CD4-positive, alpha-beta T cell treated with Interleukin-4 for 4 hours (primary cell): ENCODE measurements at regions not wholly inside any gene's neighbourhood (a gene's known extent, or its start where the extent isn't known, plus 50 kb on each side); places are given as distances from the start of the nearest gene placed in this dataset.

ENCODE experiments used
- DNase-seq: peaks from one replicate; pipeline ENCODE4 v3.0.0-alpha.2; 2020

DNA sequence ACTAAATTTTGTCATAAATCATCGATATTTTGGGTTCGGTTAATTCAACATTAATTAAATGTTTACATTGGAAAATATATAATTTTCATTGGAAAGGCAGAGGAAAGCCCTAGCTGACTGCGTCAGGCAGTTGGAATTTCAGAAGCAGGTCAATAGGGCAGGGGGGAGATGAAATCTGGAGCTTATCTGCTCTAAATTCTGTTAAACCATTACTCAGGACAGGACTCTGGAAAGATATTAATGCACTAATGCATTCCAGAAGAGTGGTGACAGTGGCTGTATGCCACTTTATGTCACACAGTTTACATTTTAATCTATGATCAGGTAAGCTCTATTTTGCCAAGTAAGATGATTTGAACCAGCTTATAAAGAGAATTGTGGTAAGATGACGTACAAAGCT lies 153.0 kb upstream of the B3GALT2 start:
- DNase-seq = no peak

- no peak for DNase-seq
Measured at GRCh38 chr1:193338194-193338593, 151.8 kb upstream of the B3GALT2 start.

DNA sequence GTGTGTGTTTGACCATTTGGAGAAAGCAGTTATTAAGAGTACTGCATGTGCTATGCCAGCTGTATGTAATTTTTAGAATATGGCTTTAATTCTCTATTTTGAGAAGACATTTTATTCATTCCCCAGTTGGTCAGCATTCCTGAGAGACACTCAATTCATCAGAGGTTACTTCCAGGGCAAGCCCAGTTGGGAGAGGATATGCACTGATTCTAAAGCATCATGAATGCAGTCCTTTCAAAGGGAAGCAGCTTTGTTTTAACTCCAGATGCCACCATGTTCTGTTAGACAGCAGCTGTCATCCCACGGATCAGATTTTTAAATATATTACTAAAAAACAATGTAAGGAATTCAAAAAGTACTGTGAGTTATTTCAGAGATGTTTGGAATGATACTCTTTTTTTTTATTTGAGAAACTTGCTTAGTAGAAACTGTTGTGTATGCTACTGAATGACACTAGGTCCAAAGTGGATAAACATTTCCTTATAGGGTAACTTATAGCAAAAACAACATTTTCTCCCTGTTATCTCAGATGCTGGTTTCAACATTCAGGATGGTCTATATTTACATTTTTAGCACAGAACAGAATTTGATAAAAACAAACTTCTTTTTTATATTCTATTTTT lies 149.5 kb upstream of the B3GALT2 start:
- no peak for DNase-seq

- no peak for DNase-seq
Measured at GRCh38 chr1:193333166-193333565, 146.8 kb upstream of the B3GALT2 start.

GRCh38 chr1:193326296-193326695 lies 139.9 kb upstream of the B3GALT2 start:
- DNase-seq = no peak

- no peak for DNase-seq
Measured at GRCh38 chr1:193325771-193326170, 139.4 kb upstream of the B3GALT2 start.

DNA sequence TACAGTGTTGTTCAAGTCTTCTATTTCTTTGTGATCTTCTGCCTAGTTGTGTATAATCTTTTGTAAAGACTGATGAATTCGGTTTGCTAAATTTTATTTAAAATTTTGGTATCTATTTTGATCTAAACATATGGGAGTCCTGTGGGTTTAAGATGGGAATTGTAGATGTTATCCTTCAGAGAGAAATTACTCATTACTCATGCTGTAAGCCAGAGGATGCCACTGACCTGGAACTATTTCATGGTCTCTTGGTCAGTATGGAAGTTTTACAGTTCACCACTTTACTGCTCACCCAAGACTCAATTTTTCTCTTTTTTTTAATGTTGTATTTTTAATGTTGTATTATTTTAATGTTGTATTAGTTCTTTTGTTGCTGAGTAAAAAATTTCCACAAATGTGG lies 138.6 kb upstream of the B3GALT2 start:
- DNase-seq = no peak

- DNase-seq = no peak
Measured at GRCh38 chr1:193322211-193322610, 135.8 kb upstream of the B3GALT2 start.

GRCh38 chr1:193321242-193321840 lies 134.9 kb upstream of the B3GALT2 start:
- no peak for DNase-seq

DNA sequence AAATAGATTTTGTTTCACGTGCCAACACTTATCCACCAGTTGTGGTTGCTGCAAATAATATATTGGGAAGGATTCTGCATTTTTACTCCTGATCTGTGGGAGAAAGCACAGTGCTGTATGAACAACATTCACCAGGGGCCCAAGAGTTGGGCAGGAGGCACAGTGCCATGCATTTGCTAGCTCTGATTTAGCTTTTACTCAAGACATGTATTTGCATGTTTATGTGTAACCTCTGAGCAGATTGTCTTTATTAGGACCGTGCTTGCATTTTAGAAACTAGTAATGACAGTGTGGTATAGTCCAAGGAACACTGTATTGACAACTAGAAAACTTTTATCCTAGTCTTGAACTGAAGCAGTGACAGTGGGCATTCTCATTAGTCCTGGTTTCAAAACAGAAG lies 133.9 kb upstream of the B3GALT2 start:
- no peak for DNase-seq

- no peak for DNase-seq
Measured at GRCh38 chr1:193318347-193318746, 131.9 kb upstream of the B3GALT2 start.

DNA sequence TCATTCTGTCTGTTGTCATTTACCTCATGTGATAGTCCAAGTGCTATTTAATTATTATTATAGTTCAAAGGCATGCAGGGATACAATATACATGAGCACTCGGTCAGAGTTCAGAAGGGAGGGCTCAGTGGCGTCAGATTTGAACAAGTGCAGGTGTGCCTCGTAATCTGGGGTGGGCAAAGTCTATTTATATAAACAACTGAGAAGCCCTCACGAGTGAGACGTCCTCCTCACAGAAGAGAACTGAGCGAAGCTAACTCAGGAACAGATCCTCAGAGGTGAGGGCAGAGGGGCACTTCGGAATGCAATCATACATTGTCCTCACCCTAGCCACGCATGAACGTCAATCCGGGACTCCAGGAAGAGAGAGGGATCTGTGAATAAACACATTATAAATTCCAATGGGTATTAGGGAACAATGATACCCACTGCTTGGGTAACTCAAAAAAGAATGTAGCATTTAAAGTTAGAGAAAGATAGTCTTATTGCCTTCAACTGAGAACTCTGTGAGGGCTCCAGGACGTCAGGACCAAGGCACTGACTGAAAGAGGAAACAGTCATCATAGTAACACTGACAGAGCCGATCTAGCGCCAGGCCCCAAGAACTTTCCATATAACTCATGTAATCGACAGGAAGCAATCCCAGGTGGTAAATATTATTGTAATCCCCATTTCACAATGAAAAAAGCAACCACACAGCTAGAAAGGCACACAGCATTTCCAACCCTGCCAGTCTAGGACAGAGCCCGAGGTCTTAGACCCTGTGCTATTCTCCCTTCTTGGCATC lies 127.1 kb upstream of the B3GALT2 start:
- DNase-seq = no peak

GRCh38 chr1:193312432-193312831 lies 126.0 kb upstream of the B3GALT2 start:
- no peak for DNase-seq

DNA sequence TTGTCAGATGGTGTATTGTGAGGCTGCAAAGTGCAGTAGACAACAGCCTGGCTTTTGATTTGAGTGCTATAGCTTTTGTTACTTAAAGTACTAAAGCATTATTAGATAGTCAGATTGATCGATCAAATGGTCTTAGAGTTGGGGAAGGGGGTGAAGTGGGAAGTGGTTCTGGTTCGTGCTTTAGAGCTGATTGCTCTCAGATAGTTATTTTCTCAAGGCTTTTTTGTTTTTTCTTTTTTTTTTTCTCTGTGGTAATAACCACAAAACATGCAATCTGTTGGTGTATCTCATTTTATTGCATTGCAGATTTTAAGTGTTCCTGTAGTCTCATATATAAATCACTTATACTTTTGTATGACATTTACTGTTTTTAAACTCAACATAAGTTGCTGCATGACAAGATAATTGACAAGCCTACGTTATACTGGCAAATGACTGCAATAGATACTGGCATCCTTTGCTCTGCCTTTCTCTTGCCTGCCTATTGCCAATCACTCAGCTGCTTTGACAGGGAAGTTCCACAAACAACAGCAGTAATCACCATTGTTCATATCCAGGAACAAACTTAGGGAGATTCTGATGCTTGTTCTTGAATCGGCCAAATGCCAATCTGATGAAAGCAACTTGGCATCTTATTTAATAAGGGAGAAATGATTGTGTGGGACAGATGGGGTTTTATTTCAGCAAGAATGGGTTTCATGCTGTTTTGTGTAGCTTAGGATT lies 125.0 kb upstream of the B3GALT2 start:
- DNase-seq = no peak

DNA sequence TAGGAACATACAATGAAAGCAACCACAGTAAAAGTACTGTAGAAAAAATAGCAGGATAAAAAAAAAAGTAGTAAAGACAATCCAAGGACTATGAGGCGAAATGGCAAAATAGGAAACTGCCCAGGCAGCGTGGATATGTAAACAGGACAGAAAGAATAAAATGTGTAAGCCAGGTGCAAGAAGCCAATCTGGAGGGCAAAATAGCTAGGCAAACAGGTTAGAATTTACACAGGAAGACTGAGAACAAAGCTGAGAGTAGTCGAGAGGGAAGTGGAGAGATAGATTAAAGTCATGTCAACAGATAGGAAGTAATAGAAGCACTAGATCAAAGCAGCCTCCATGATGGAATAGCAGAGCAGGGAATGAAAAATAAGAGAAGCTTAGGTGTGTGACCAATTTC lies 124.2 kb upstream of the B3GALT2 start:
- DNase-seq = no peak

DNA sequence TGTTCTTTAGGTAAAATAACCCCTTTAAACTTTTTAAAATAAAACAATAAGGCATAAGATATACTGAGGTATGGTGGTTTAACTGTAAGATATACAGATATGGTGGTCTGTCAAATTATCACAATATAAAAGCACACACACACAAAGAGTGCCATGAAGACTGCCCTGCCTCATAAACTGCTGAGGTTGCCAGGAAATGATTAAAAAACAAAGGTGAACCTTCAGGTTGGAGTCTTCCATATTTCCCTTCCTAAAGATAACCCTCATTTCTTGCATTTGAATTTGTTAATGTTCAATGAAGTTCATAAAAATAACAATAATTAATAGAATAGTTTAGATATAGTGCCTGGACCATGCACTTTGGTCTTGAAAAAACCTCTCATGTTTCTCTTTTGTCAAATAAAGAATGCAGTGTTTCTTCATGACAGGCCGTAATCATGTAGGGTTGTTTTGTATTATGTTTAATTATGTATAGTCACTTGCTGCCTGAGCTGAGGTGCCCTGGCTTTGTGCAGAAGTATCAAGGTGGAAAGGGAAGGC lies 123.6 kb upstream of the B3GALT2 start:
- no peak for DNase-seq

DNA sequence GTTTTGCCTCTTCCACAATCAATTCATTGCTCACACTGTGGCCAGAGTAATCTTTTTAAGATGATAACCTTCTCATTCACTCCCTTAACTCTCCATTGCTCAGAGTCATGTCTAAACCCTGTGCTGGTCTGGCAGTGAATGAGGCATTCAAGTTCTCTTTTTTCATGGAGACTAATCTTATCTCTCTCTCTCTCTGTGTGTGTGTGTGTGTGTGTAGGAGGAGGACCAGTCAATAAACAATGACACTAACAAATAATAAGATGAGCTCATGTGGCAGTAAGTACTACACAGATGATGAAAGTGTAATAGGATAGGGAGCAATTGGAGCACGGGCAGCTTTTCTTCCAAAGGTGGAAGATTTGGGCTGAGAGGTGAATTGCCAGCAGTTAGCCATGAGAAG lies 122.0 kb upstream of the B3GALT2 start:
- DNase-seq = no peak

GRCh38 chr1:193306430-193306829 lies 120.0 kb upstream of the B3GALT2 start:
- no peak for DNase-seq
